HG02852 (cell line): ENCODE measurements at regions not wholly inside any gene's neighbourhood (a gene's known extent, or its start where the extent isn't known, plus 50 kb on each side); places are given as distances from the start of the nearest gene placed in this dataset.

Experiments used
- ATAC-seq: cut with Tn5 transposase; IDR thresholded peaks from one replicate; pipeline ENCODE4 v1.9.1; 2021; ENCODE audit warnings: mild to moderate bottlenecking, moderate library complexity; ENCODE audit not compliant: unreplicated experiment

- no peak for ATAC-seq
Observed at GRCh38 chr11:130728185-130729180, 187.8 kb downstream of the SNX19 start.

GRCh38 chr11:130729193-130729592 is 187.1 kb downstream of the SNX19 start:
- no peak for ATAC-seq

- ATAC-seq = no peak
Observed at GRCh38 chr11:130729678-130730300, 186.5 kb downstream of the SNX19 start.

DNA sequence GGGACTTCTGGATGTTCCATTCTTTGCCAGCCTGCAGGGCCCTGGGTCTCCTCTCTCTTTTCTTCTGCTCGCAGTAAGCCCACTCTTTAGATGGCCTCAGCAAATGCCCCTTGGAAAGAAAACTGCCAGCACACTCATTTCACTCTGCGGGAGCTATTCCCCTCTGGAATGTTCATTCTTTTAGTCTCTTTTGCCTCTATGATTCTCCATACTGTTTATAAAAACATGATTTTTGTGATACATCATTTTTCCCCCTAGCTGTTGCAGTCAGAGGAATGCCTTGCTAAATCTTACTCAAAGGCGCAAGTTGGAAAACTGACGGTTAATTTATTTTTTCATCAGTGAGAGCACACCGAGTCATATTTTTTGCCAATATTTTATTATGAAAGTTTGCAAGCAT is 184.9 kb downstream of the SNX19 start:
- ATAC-seq = no peak

- ATAC-seq = no peak
Observed at GRCh38 chr11:130732476-130732875, 183.8 kb downstream of the SNX19 start.

DNA sequence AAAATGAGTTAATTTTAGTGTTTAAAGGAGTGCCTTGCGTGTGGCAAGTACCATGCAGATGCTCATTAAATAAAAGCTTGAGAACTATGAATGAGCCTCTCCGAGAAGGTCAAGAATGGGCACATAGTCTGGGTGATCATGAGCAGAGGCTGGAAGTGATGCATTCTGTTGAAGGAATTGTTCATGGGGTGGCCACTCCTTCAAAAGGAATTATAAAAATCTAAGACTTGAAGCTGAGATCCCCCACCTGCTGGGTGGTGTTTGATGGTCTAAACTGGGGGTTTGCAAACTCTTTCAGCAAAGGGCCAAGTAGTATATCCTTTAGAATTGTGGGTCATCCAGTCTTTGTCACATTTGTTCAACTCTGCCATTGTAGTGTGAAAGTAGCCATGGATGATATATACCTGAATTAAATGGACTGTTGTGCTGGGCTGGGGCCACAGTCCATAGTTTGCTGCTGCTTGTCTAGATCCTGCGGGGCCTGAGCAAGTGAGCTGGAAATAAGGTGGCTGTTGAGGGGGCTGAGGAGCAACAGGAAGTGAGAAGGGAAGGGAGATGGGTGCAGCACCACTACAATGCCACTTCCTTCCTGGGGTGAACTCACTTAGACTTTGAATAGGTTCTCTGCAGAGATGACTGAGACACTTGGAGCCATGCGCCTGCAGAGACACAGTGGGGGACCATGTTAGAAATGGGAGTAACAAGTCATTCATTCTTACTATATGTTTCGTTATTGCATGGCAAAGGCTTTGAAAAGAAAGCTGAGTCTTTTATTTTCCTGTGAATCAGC is 179.0 kb downstream of the SNX19 start:
- ATAC-seq = no peak

GRCh38 chr11:130737866-130738431 is 178.3 kb downstream of the SNX19 start:
- ATAC-seq = no peak

GRCh38 chr11:130738611-130739010 is 177.7 kb downstream of the SNX19 start:
- no peak for ATAC-seq

- ATAC-seq = no peak
Observed at GRCh38 chr11:130740819-130741218, 175.5 kb downstream of the SNX19 start.

DNA sequence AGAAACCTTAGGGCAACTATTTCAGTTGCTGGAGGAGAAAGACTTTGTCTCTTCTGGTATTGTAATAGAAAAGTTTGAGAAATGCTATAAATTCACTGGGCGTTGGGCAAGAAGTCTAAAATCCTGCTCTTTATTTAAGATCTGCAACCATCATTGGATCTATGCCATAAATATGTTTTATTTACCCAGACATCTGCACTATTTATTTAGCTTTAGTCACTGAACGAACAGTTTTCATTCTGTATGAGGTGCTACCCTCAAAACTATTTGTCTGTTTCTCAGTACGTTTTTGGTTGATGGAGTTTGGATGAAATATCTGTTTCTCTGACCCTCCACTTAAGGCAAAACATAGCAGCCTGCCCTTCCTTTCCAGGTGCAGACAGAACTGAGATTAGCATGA is 171.5 kb downstream of the SNX19 start:
- no peak for ATAC-seq

DNA sequence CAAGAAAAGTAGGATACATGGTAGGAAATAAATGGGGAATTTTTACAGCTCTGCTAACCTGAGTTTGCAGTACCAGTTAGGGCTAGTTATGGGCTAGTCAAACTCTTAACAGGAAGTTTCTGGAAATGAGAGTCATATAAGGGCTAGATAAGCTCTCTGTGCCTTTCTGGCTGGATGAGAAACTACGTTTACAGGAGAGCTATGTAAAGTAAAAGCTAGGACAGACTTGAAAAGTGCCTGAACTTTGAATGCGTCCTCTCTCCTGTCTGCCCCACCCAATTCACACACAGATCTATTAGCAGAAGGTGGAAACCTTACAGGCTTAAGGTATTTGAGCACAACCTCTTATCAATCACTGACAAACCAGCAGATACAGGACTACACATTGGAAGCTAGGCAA is 167.1 kb downstream of the SNX19 start:
- no peak for ATAC-seq

GRCh38 chr11:130760515-130761125 is 155.7 kb downstream of the SNX19 start:
- no peak for ATAC-seq

- no peak for ATAC-seq
Observed at GRCh38 chr11:130761560-130762220, 154.6 kb downstream of the SNX19 start.

DNA sequence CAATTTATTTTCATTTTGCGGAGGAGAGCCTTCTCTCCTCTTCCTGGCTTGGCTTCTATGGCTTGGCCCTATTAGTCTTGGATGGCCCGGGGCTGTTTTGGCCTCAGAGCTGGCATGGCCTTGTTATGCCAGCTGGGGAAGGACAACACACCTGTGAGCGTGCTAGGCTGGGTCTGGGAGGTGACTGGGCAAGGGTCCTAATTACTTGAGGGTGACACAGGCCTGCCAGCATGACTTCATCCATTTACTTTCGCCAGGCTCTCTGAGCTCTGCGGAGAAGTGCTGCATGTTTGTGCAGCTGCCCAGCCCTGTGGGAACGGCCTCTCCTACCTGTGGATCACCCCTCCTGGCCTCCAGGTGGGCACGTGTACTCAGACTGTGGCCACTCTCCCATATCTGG is 153.6 kb downstream of the SNX19 start:
- ATAC-seq = no peak

DNA sequence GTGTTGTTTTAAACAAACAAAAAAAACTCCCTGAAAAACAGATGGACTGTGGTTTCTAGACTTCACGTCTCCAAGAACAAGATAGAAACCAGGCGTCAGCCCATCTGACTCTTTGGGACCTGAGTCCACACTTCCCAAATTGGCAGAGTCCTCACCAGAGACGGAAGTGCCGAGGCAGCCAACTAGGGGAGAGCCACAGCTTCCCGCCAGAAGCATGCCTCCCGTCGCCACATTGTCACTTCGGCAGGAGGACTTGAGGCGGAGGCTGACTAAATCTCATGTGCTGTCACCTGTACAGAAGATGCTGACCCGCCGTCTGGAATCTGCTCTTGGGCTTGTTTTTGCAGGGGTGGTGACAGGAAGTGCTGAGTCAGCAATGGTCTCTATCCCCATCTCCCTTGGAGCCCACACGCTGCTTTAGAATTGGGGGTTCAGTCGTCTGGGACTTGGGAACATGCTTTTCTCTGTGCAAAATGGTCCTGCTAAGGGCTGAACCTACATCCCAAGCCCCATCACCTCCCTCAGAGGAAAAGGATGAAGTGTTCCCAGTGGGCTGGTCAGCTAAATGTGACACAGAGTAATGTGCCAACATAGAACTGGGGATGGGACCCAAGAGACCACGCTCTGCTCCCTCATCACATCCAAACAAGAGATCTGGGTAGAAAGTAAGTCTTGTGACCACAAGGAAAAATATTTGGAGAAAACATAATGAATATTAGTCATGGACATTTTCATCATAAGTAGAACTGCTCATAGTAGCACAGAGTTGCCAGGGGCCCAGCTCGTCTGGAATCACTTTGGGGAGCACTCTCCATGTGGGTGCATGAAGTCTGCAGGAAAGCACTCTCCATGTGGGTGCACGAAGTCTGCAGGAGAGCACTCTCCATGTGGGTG is 152.9 kb downstream of the SNX19 start:
- no peak for ATAC-seq

GRCh38 chr11:130765406-130765805 is 150.9 kb downstream of the SNX19 start:
- ATAC-seq = no peak

DNA sequence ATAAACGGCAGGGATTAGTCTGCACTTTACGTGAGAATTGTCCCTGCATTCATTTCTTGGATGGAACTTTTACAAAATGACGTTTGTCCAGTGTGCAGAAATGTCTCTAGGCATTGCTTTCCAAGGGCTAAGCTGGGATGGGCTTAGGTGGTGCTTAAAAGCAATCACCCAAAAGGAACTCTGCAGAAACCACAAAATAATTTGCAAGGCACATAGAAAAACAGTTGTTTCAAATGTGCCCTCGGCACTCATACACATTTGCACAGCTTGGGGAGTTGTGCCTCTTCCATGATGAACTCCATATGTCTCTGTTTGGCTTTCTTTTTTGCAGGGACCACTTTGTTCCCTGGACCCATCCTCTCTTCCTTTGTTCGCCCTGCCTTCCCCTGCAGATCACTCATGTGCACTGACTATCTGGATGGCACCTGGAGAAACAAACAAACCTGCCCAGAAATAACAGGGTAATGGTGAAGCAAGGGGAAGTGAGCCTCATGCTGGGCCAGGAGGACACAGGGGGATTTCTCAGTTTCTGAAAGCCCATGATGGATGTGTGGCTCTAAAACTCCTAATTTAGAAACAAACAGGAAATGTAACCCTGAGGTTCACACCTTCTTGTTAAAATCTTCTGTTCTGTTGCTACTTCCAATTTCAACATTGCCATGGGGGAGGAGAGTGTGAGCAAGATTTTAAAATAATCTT is 150.2 kb downstream of the SNX19 start:
- peak; percentile 74 for ATAC-seq
